Smooth muscle cell (in vitro differentiated cells): ENCODE measurements at regions not wholly inside any gene's neighbourhood (a gene's known extent, or its start where the extent isn't known, plus 50 kb on each side); places are given as distances from the start of the nearest gene placed in this dataset.

Experiments used
- DNase-seq: peaks from one replicate; lab custom pipeline; 2025; ENCODE audit not compliant: unreplicated experiment; lab: John Stamatoyannopoulos, UW
- H2AFZ ChIP-seq: fragments of 200-600 bp; sonication (generic); 2 replicates; pipeline ENCODE4 v1.6.0; 2016; ENCODE audit warnings: antibody characterized with exemption, low read depth, mild to moderate bottlenecking
- H3F3A ChIP-seq: fragments of 200-600 bp; sonication (generic); 2 replicates; pipeline ENCODE4 v1.6.0; 2017; ENCODE audit warnings: antibody characterized with exemption, low read depth
- H3K27ac ChIP-seq: fragments of 200-600 bp; sonication (generic); 2 replicates; pipeline ENCODE4 v1.5.1; 2016; ENCODE audit warnings: low read depth, mild to moderate bottlenecking
- H3K27me3 ChIP-seq: fragments of 200-600 bp; sonication (generic); 2 replicates; pipeline ENCODE4 v1.6.1; 2016; ENCODE audit warnings: low read depth, mild to moderate bottlenecking
- H3K36me3 ChIP-seq: fragments of 200-600 bp; sonication (generic); 2 replicates; pipeline ENCODE4 v1.5.1; 2016; ENCODE audit warnings: low read depth
- H3K4me1 ChIP-seq: fragments of 200-600 bp; sonication (generic); 2 replicates; pipeline ENCODE4 v1.5.1; 2016; ENCODE audit warnings: low read depth
- H3K4me2 ChIP-seq: fragments of 200-600 bp; sonication (generic); 2 replicates; pipeline ENCODE4 v1.6.0; 2016; ENCODE audit warnings: mild to moderate bottlenecking
- H3K4me3 ChIP-seq: fragments of 200-600 bp; sonication (generic); 2 replicates; pipeline ENCODE4 v1.5.1; 2016; ENCODE audit warnings: mild to moderate bottlenecking
- H3K79me2 ChIP-seq: fragments of 200-600 bp; sonication (generic); 2 replicates; pipeline ENCODE4 v1.6.0; 2016; ENCODE audit warnings: low read depth, mild to moderate bottlenecking
- H3K9ac ChIP-seq: fragments of 200-600 bp; sonication (generic); 2 replicates; pipeline ENCODE4 v1.6.0; 2016; ENCODE audit warnings: low read depth
- H3K9me3 ChIP-seq: fragments of 200-600 bp; sonication (generic); replicated peaks from 2 replicates; pipeline ENCODE4 v1.5.1; 2016; ENCODE audit warnings: low read depth
- H4K20me1 ChIP-seq: fragments of 200-600 bp; sonication (generic); 2 replicates; pipeline ENCODE4 v1.6.0; 2016; ENCODE audit warnings: low read depth
- CTCF ChIP-seq: fragments of 200-600 bp; sonication (generic); IDR thresholded peaks from 2 replicates; pipeline ENCODE4 v1.5.1; 2017; ENCODE audit warnings: borderline replicate concordance, mild to moderate bottlenecking, antibody characterized with exemption; ENCODE audit not compliant: insufficient read depth, poor library complexity, severe bottlenecking
- WGBS: methylation state at CpG from one replicate; pipeline ENCODE4 v1.1.7; 2016; ENCODE audit warnings: low lambda C conversion rate; 5-methylcytosine and 5-hydroxymethylcytosine counted together

GRCh38 chr7:52956379-52956915 is 79.0 kb upstream of the POM121L12 start:
- Histone ChIP-seq H3K4me1 (peaks cover 22% of the 10 kb centered on the region), H3K9me3 (no peaks in the 10 kb centered on the region), H4K20me1 (no peaks in the 10 kb centered on the region), H3K4me2 (peak overlapping the region; percentile 67), H3K4me3 (peak overlapping the region; percentile 28), H3K9ac (peak overlapping the region; percentile 53), H3K27me3 (no peaks in the 10 kb centered on the region), H2AFZ (peak overlapping the region; percentile 87), H3K79me2 (no peaks in the 10 kb centered on the region), H3K36me3 (no peaks in the 10 kb centered on the region), H3F3A (peaks cover 30% of the 10 kb centered on the region), H3K27ac (peak overlapping the region; percentile 86)
- no peak for DNase-seq
- TF ChIP-seq CTCF, result no peak
- 3% methylated on average over 10 of the region's 10 CpGs for WGBS

GRCh38 chr7:52955522-52955921 is 79.9 kb upstream of the POM121L12 start:
- Histone ChIP-seq H3K9ac (peak overlapping the region; percentile 53), H3K4me2 (peak overlapping the region; percentile 67), H4K20me1 (no peaks in the 10 kb centered on the region), H3K4me1 (peaks cover 22% of the 10 kb centered on the region), H3K36me3 (no peaks in the 10 kb centered on the region), H3K9me3 (no peaks in the 10 kb centered on the region), H2AFZ (peak overlapping the region; percentile 87), H3K27me3 (no peaks in the 10 kb centered on the region), H3K27ac (peak overlapping the region; percentile 86), H3K4me3 (no peak overlapping the region), H3K79me2 (no peaks in the 10 kb centered on the region), H3F3A (peaks cover 30% of the 10 kb centered on the region)
- no peak for TF ChIP-seq CTCF
- DNase-seq, result no peak
- 30% methylated on average over 2 of the region's 2 CpGs for WGBS

- H3K27ac ChIP-seq, result peak overlapping the region; percentile 20
- no peaks in the 10 kb centered on the region for H3F3A ChIP-seq
- no peaks in the 10 kb centered on the region for H3K79me2 ChIP-seq
- 78% methylated on average over 2 of the region's 2 CpGs for WGBS
- H3K4me3 ChIP-seq, result no peak overlapping the region
- H2AFZ ChIP-seq, result no peak overlapping the region
- H3K9ac ChIP-seq, result no peak overlapping the region
- TF ChIP-seq CTCF, result no peak
- H3K4me2 ChIP-seq, result no peak overlapping the region
- no peaks in the 10 kb centered on the region for H3K27me3 ChIP-seq
- H4K20me1 ChIP-seq, result no peaks in the 10 kb centered on the region
- peaks cover 5% of the 10 kb centered on the region for H3K9me3 ChIP-seq
- no peaks in the 10 kb centered on the region for H3K36me3 ChIP-seq
- no peak for DNase-seq
- no peaks in the 10 kb centered on the region for H3K4me1 ChIP-seq
Observed at GRCh38 chr7:52944921-52945320, 90.5 kb upstream of the POM121L12 start.

DNA sequence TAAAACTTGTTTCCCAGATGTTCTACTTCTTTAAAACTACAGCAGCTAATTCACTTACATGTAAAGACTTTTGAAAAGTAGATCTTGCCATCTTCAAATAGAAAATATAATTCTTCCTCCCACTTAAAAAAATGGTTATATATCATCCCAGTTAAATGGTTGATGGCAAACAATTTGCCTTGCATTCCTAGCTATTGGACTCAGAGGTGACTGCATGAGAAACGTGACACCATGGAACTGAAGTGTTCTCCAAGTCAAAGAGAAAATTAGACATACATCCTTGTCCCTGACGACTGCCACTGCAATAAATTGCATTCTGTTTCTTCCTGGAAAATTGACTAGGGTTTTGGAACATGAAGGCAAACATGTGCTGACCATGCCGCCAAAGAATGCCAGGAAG is 95.0 kb upstream of the POM121L12 start:
- Histone ChIP-seq H3K9me3 (no peaks in the 10 kb centered on the region), H2AFZ (peak overlapping the region; percentile 59), H3K79me2 (no peaks in the 10 kb centered on the region), H3K4me3 (no peak overlapping the region), H4K20me1 (no peaks in the 10 kb centered on the region), H3K4me1 (no peaks in the 10 kb centered on the region), H3K9ac (no peak overlapping the region), H3K27ac (no peak overlapping the region), H3K27me3 (no peaks in the 10 kb centered on the region), H3F3A (no peaks in the 10 kb centered on the region), H3K36me3 (no peaks in the 10 kb centered on the region), H3K4me2 (no peak overlapping the region)
- DNase-seq, result no peak
- no peak for TF ChIP-seq CTCF
- WGBS, result 53% methylated on average over 3 of the region's 3 CpGs
